Panc1 (cell line): ENCODE measurements at regions not wholly inside any gene's neighbourhood (a gene's known extent, or its start where the extent isn't known, plus 50 kb on each side); places are given as distances from the start of the nearest gene placed in this dataset.

Source experiments
- TCF7L2 ChIP-seq: IDR thresholded peaks from 2 replicates; pipeline ENCODE4 v1.6.1; 2011; ENCODE audit warnings: mild to moderate bottlenecking, low read depth, low read length, inconsistent platforms
- TF ChIP-seq, protein P1 (sequence below): fragments of 450-650 bp; IDR thresholded peaks from 2 replicates; pipeline ENCODE4 v1.5.1; 2017; ENCODE audit warnings: mild to moderate bottlenecking
- TF ChIP-seq, protein P2 (sequence below), 2 experiments: IDR thresholded peaks; 2 replicates each; pipeline ENCODE4 v1.6.1; 2011 to 2012; ENCODE audit warnings: low read depth in 2 of 2, control low read depth in 1 of 2, low read length in 1 of 2, mild to moderate bottlenecking in 1 of 2, moderate library complexity in 1 of 2; ENCODE audit not compliant: insufficient read depth in 1 of 2

DNA sequence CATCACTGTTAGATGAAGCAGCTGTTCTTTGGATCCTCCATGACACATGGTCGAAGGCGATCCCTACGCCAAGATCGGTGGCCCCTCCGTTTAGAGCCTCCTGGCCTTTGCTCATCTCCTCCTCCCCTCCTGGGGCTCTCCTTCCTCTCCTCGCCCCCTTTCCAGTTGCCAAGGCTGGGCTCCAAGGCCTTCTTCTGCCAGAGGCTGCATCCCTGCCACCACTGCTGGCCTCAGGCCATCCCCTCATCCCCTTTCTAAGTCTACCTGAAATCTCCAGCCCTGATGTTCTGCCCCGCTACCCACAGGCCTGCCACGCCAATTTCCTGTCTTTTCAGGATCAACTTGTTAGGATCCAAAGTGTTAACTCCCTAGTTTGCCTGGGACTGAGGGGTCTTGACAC lies 265.1 kb upstream of the ZMIZ1 start:
- TF ChIP-seq, protein P1, sequence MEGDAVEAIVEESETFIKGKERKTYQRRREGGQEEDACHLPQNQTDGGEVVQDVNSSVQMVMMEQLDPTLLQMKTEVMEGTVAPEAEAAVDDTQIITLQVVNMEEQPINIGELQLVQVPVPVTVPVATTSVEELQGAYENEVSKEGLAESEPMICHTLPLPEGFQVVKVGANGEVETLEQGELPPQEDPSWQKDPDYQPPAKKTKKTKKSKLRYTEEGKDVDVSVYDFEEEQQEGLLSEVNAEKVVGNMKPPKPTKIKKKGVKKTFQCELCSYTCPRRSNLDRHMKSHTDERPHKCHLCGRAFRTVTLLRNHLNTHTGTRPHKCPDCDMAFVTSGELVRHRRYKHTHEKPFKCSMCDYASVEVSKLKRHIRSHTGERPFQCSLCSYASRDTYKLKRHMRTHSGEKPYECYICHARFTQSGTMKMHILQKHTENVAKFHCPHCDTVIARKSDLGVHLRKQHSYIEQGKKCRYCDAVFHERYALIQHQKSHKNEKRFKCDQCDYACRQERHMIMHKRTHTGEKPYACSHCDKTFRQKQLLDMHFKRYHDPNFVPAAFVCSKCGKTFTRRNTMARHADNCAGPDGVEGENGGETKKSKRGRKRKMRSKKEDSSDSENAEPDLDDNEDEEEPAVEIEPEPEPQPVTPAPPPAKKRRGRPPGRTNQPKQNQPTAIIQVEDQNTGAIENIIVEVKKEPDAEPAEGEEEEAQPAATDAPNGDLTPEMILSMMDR, result no peak
- TF ChIP-seq, protein P2, sequence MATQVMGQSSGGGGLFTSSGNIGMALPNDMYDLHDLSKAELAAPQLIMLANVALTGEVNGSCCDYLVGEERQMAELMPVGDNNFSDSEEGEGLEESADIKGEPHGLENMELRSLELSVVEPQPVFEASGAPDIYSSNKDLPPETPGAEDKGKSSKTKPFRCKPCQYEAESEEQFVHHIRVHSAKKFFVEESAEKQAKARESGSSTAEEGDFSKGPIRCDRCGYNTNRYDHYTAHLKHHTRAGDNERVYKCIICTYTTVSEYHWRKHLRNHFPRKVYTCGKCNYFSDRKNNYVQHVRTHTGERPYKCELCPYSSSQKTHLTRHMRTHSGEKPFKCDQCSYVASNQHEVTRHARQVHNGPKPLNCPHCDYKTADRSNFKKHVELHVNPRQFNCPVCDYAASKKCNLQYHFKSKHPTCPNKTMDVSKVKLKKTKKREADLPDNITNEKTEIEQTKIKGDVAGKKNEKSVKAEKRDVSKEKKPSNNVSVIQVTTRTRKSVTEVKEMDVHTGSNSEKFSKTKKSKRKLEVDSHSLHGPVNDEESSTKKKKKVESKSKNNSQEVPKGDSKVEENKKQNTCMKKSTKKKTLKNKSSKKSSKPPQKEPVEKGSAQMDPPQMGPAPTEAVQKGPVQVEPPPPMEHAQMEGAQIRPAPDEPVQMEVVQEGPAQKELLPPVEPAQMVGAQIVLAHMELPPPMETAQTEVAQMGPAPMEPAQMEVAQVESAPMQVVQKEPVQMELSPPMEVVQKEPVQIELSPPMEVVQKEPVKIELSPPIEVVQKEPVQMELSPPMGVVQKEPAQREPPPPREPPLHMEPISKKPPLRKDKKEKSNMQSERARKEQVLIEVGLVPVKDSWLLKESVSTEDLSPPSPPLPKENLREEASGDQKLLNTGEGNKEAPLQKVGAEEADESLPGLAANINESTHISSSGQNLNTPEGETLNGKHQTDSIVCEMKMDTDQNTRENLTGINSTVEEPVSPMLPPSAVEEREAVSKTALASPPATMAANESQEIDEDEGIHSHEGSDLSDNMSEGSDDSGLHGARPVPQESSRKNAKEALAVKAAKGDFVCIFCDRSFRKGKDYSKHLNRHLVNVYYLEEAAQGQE (IDR thresholded peaks at IDR 0.05; ENCODE audit: insufficient read depth in 1 of 2, low read depth in 2 of 2, low read length in 1 of 2), result no peak
- TF ChIP-seq TCF7L2, result no peak
